Tibial nerve (tissue), 4 donors: ENCODE measurements at regions not wholly inside any gene's neighbourhood (a gene's known extent, or its start where the extent isn't known, plus 50 kb on each side); places are given as distances from the start of the nearest gene placed in this dataset.

Experiments
- DNase-seq, 2 donors: peaks; one replicate each; pipeline ENCODE4 v3.0.0-alpha.2; 2019; ENCODE audit warnings: low spot score in 2 of 2
- H3K27ac ChIP-seq, 4 donors: fragments of 200-600 bp; sonication (generic) in 3 of 4; one replicate each; pipeline ENCODE4 v1.5.1; 2017 to 2019; ENCODE audit warnings: mild to moderate bottlenecking in 1 of 4
- H3K27me3 ChIP-seq, 2 donors: fragments of 200-600 bp; sonication (generic) in 1 of 2; one replicate each; pipeline versions ENCODE4 v1.5.1 to v1.6.0; 2017 to 2019
- H3K36me3 ChIP-seq, 3 donors: fragments of 200-600 bp; sonication (generic); one replicate each; pipeline ENCODE4 v1.5.1; 2018 to 2019
- H3K4me1 ChIP-seq, 4 donors: fragments of 200-600 bp; sonication (generic) in 3 of 4; one replicate each; pipeline ENCODE4 v1.5.1; 2017 to 2019
- H3K4me3 ChIP-seq, 4 donors: fragments of 200-600 bp; sonication (generic) in 3 of 4; one replicate each; pipeline ENCODE4 v1.5.1; 2017 to 2019; ENCODE audit warnings: mild to moderate bottlenecking in 1 of 4, moderate library complexity in 1 of 4
- H3K9me3 ChIP-seq, 4 donors: fragments of 200-600 bp; sonication (generic) in 3 of 4; one replicate each; pipeline ENCODE4 v1.5.1; 2017 to 2019
- CTCF ChIP-seq, 5 experiments: fragments of 200-600 bp in 3 of 5; fragments of 450-650 bp in 2 of 5; sonication (generic) in 3 of 5; IDR thresholded peaks; one replicate each; pipeline ENCODE4 v1.5.1; 2016 to 2019; ENCODE audit warnings: antibody characterized with exemption in 5 of 5, mild to moderate bottlenecking in 3 of 5, moderate library complexity in 2 of 5
- EP300 ChIP-seq, 2 donors: sonication (generic); formaldehyde crosslinking; IDR thresholded peaks; one replicate each; pipeline ENCODE4 v1.6.1; 2017; ENCODE audit warnings: antibody characterized with exemption in 2 of 2, mild to moderate bottlenecking in 1 of 2
- POLR2A ChIP-seq, 2 donors: fragments of 450-650 bp; IDR thresholded peaks; one replicate each; pipeline ENCODE4 v1.6.1; 2017; ENCODE audit warnings: antibody characterized with exemption in 2 of 2, mild to moderate bottlenecking in 2 of 2, moderate library complexity in 2 of 2
- WGBS, 2 donors: methylation state at CpG; one replicate each; pipeline ENCODE4 v1.1.5; 2018; 5-methylcytosine and 5-hydroxymethylcytosine counted together

DNA sequence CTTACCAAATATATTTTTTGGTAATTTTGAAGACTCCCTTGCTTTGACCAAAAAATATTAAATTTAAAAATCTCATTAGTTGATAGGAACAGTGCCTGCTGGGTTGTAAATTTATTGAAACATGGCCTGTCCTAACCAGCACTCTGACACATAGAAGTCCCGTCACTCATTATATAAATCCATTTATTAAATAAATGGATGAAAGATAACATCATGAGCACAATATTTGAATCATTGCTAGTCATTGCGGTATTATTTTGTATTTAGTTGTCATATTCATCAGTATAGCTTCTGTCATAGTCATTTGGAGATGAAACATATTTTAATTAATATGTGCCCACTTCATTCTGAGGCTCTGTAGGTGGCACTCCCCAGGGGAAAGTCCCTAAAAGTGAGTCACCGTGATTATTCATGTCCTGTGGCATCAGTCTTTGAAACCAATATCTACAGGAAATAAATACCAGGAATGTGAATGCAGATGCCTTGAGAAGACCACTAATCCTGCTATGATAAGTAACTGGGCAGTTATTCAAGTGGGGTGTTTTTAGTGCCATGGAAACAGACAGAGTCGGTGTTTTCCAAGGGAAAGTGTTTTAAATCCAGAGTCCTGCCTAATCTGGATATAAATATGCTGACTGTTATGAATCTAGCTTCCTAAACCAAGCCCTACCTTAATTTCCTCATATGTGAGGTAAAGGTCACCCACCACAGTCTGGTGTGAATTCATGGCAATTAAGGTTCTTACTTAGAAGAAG lies 302.0 kb downstream of the DUSP10 start:
- H3K4me3 ChIP-seq: no peak overlapping the region
- no peak for DNase-seq
- peaks cover 4 to 19% (median 6%) of the 10 kb centered on the region in 4 donors for H3K4me1 ChIP-seq
- no peak for TF ChIP-seq POLR2A (IDR thresholded peaks at IDR 0.05)
- TF ChIP-seq CTCF (IDR thresholded peaks at IDR 0.05): no peak
- no peak for TF ChIP-seq EP300 (IDR thresholded peaks at IDR 0.05)
- no peaks in the 10 kb centered on the region for H3K36me3 ChIP-seq
- peak overlapping the region in 2 of 4 donors; percentile 3 to 36 for H3K27ac ChIP-seq
- WGBS, 2 donors: 36 to 37% methylated on average over 4 of the region's 4 CpGs
- H3K27me3 ChIP-seq: no peaks in the 10 kb centered on the region
- H3K9me3 ChIP-seq: no peaks in the 10 kb centered on the region

DNA sequence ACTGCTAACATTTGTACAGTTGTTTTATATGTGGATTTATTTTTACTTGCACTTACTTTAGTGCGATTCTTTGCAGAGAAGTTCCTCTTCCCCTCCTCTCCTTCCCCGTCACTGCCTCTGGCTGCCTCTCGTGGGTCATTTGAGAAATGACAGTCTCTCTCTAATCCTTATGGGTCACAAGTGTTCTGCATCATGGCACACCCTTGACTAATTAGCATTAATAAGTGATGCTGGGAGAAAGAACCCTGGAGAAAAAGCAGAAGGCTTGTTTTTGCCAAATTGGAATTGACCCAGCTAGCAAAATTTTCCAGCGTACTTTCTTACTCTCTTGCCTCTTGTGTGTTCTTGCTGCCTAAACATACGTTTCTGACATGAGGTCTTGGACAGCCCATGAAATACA lies 301.2 kb downstream of the DUSP10 start:
- 19 to 21% methylated on average over 5 of the region's 5 CpGs for WGBS, 2 donors
- Histone ChIP-seq H3K4me3 (no peak overlapping the region), H3K4me1 (peaks cover 0 to 19% (median 6%) of the 10 kb centered on the region in 4 donors), H3K36me3 (no peaks in the 10 kb centered on the region), H3K27ac (peak overlapping the region in 2 of 4 donors; percentile 3 to 36), H3K27me3 (no peaks in the 10 kb centered on the region), H3K9me3 (no peaks in the 10 kb centered on the region)
- no peak for TF ChIP-seq POLR2A (IDR thresholded peaks at IDR 0.05)
- TF ChIP-seq EP300 (IDR thresholded peaks at IDR 0.05): no peak
- TF ChIP-seq CTCF (IDR thresholded peaks at IDR 0.05): peak in 1 of 5 experiments; percentile 13
- no peak for DNase-seq

GRCh38 chr1:221442056-221442455 lies 299.8 kb downstream of the DUSP10 start:
- Histone ChIP-seq H3K4me3 (no peak overlapping the region), H3K4me1 (peaks cover 0 to 19% (median 6%) of the 10 kb centered on the region in 4 donors), H3K27me3 (no peaks in the 10 kb centered on the region), H3K36me3 (no peaks in the 10 kb centered on the region), H3K9me3 (no peaks in the 10 kb centered on the region), H3K27ac (no peak overlapping the region)
- WGBS, 2 donors: 50 to 62% methylated on average over 3 of the region's 3 CpGs
- TF ChIP-seq POLR2A (IDR thresholded peaks at IDR 0.05) (no peak), CTCF (IDR thresholded peaks at IDR 0.05) (no peak), EP300 (IDR thresholded peaks at IDR 0.05) (no peak)
- no peak for DNase-seq

DNA sequence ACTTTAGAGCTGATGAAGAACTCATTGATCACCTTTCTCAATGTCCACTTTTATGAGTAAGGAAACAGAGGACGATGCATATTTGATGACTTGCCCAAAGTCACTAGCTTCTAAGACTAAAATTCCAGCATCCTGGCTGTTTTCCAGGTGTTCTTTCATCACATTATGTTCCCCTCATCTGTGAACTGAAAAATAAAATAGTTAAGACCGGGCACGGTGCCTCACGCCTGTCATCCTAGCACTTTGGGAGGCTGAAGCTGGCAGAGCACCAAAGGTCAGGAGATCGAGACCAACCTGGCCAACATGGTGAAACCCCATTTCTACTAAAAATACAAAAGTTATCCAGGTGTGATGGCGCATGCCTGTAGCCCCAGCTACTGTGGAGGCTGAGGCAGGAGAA lies 297.5 kb downstream of the DUSP10 start:
- whole genome bisulfite sequencing, 2 donors: 75 to 76% methylated on average over 6 of the region's 6 CpGs
- Histone ChIP-seq H3K36me3 (no peaks in the 10 kb centered on the region), H3K4me1 (peaks cover 0 to 23% (median 6%) of the 10 kb centered on the region in 4 donors), H3K4me3 (no peak overlapping the region), H3K27ac (no peak overlapping the region), H3K27me3 (no peaks in the 10 kb centered on the region), H3K9me3 (no peaks in the 10 kb centered on the region)
- no peak for TF ChIP-seq EP300 (IDR thresholded peaks at IDR 0.05)
- DNase-seq: no peak

DNA sequence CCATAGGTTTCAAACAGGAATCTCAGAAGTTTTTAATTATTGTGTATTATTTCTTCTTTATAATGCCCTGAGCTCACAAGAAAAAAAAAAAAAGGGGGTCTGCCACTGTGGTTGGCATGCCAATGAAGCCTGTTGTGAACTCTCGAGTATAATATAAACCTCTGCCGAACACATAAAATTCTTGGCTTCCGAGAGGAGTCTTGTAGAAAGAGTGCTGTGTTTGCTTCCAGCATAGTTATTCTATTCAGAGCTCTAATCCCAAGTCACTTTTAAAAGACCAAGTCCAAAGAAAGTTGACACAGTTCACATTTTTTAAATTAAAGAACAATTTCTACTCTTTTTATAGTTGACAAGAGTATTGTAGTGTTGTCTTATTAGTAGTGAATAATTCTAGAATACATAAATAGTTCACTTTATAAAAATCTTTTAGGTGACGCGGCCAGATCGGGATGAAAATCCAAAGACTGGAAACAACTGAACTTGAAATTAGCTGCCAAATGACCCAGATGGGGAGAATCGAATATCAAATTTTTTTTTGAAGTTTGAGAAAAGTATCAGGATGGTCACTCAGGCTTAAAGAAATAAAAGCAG lies 293.2 kb downstream of the DUSP10 start:
- Histone ChIP-seq H3K36me3 (no peaks in the 10 kb centered on the region), H3K9me3 (peaks cover 0 to 4% (median 0%) of the 10 kb centered on the region in 4 donors), H3K4me3 (no peak overlapping the region), H3K27me3 (no peaks in the 10 kb centered on the region), H3K4me1 (peaks cover 0 to 3% (median 0%) of the 10 kb centered on the region in 4 donors), H3K27ac (peak overlapping the region in 1 of 4 donors; percentile 20)
- DNase-seq: no peak
- no peak for TF ChIP-seq EP300 (IDR thresholded peaks at IDR 0.05)
- no peak for TF ChIP-seq CTCF (IDR thresholded peaks at IDR 0.05)
- TF ChIP-seq POLR2A (IDR thresholded peaks at IDR 0.05): no peak
- WGBS, 2 donors: 37% methylated on average over 7 of the region's 7 CpGs
